HepG2 (cell line): ENCODE measurements at regions not wholly inside any gene's neighbourhood (a gene's known extent, or its start where the extent isn't known, plus 50 kb on each side); places are given as distances from the start of the nearest gene placed in this dataset.

Experiments
- ATAC-seq: fragments of 200-7000 bp; cut with Tn5 transposase; 3 replicates; pipeline ENCODE4 v1.9.1; 2020; ENCODE audit warnings: mild to moderate bottlenecking, moderate library complexity
- BruUV-seq: library from RNA; stranded (reverse); fragments of 400-500 nt; replicated peaks from 2 replicates; lab custom pipeline; 2021; lab: Mats Ljungman, UMichigan
- CTCF ChIA-PET: fragments of 300-600 bp; formaldehyde crosslinking; extraction: SDS; loops from one replicate; lab custom pipeline; 2021; ENCODE audit warnings: low total read pairs, inconsistent platforms, low intra/inter-chr PET ratio; lab: Yijun Ruan, JAX
- POLR2A ChIA-PET: fragments of 350-600 bp; sonication (Branson Sonifier 250); formaldehyde crosslinking; loops from one replicate; lab custom pipeline; 2020; ENCODE audit warnings: antibody characterized with exemption, inconsistent platforms; lab: Yijun Ruan, JAX
- DNase-seq: peaks from one replicate; pipeline ENCODE4 v3.0.0-alpha.2; 2015; ENCODE audit warnings: low spot score
- FAIRE-seq: peaks from 3 replicates; lab custom pipeline; 2011; peaks lifted over from hg19 to GRCh38; lab: Jason Lieb, UNC
- H2AFZ ChIP-seq: one replicate; pipeline ENCODE4 v1.6.1; 2011; ENCODE audit warnings: low read length, inconsistent platforms
- H3K27ac ChIP-seq: fragments of 300-600 bp; 3 replicates; pipeline ENCODE4 v1.8.0; 2011; ENCODE audit warnings: mixed run types, mild to moderate bottlenecking, mixed read lengths, low read length, inconsistent platforms; ENCODE audit not compliant: insufficient read depth; ENCODE audit errors: extremely low read length
- H3K27me3 ChIP-seq, 2 experiments: fragments of 200-600 bp in 1 of 2; 2 replicates in 1 of 2; 3 replicates in 1 of 2; pipeline versions ENCODE4 v1.6.0 to v1.8.0; 2011; ENCODE audit warnings: low read length in 2 of 2, mild to moderate bottlenecking in 2 of 2, moderate library complexity in 2 of 2, inconsistent platforms in 1 of 2; ENCODE audit not compliant: insufficient read depth in 2 of 2, control insufficient read depth in 1 of 2
- H3K36me3 ChIP-seq, 2 experiments: fragments of 200-600 bp in 1 of 2; replicated peaks in 1 of 2; 2 replicates in 1 of 2; 3 replicates in 1 of 2; pipeline versions ENCODE4 v1.5.1 to v1.8.0; 2011; ENCODE audit warnings: low read length in 2 of 2, inconsistent platforms in 1 of 2; ENCODE audit not compliant: insufficient read depth in 2 of 2, control insufficient read depth in 1 of 2
- H3K4me1 ChIP-seq: 2 replicates; pipeline ENCODE4 v1.5.1; 2012; ENCODE audit warnings: low read length, inconsistent platforms; ENCODE audit not compliant: insufficient read depth
- H3K4me2 ChIP-seq: 2 replicates; pipeline ENCODE4 v1.6.0; 2011; ENCODE audit warnings: low read depth, low read length, inconsistent platforms
- H3K4me3 ChIP-seq, 3 experiments: fragments of 200-600 bp in 1 of 3; sonication (generic), shearing (Covaris generic) in 1 of 3; replicated peaks in 1 of 3; 2 replicates each; pipeline ENCODE4 v1.5.1; 2011 to 2016; ENCODE audit warnings: low read length in 3 of 3, inconsistent platforms in 2 of 3, low read depth in 2 of 3, mild to moderate bottlenecking in 2 of 3, control low read depth in 1 of 3, mixed read lengths in 1 of 3; ENCODE audit not compliant: insufficient read depth in 1 of 3
- H3K79me2 ChIP-seq: one replicate; pipeline ENCODE4 v1.6.1; 2011; ENCODE audit warnings: low read length, inconsistent platforms; ENCODE audit not compliant: insufficient read depth
- H3K9ac ChIP-seq: 2 replicates; pipeline ENCODE4 v1.6.0; 2011; ENCODE audit warnings: mild to moderate bottlenecking, low read depth, low read length, inconsistent platforms; ENCODE audit not compliant: insufficient read depth
- H3K9me3 ChIP-seq: 2 replicates; pipeline ENCODE4 v1.5.1; 2012; ENCODE audit warnings: mild to moderate bottlenecking, low read length
- H4K20me1 ChIP-seq: 2 replicates; pipeline ENCODE4 v1.6.0; 2011; ENCODE audit warnings: inconsistent platforms, mild to moderate bottlenecking, low read length, moderate library complexity; ENCODE audit not compliant: insufficient read depth
- FOXA1 ChIP-seq, 2 experiments: fragments of 450-650 bp in 1 of 2; sonication (generic) in 1 of 2; formaldehyde crosslinking in 1 of 2; IDR thresholded peaks; 2 replicates each; pipeline versions ENCODE4 v1.4.0 to v1.6.1; 2016 to 2020; ENCODE audit warnings: missing genetic modification reagents in 1 of 2
- FOXA3 ChIP-seq: IDR thresholded peaks from 2 replicates; pipeline ENCODE4 v1.6.1; 2016; ENCODE audit warnings: missing genetic modification reagents, missing compliant biosample characterization
- HNF4A ChIP-seq: sonication (generic); formaldehyde crosslinking; IDR thresholded peaks from 2 replicates; pipeline ENCODE4 v1.4.0; 2020; ENCODE audit warnings: missing genetic modification reagents
- KAT2B ChIP-seq: fragments of 150-350 bp; IDR thresholded peaks from 2 replicates; pipeline ENCODE4 v1.6.1; 2014; ENCODE audit warnings: low read depth, low read length, borderline replicate concordance
- MAFF ChIP-seq: IDR thresholded peaks from 2 replicates; pipeline ENCODE4 v1.6.1; 2011; ENCODE audit warnings: low read depth, low read length, improper control_type of control experiment
- NR2F1 ChIP-seq, 2 experiments: fragments of 450-650 bp in 1 of 2; formaldehyde crosslinking in 1 of 2; IDR thresholded peaks; 2 replicates each; pipeline versions ENCODE4 v1.5.0 to v1.6.1; 2016 to 2020; ENCODE audit warnings: mild to moderate bottlenecking in 1 of 2, missing compliant biosample characterization in 1 of 2, missing genetic modification reagents in 1 of 2, moderate library complexity in 1 of 2
- NR2F2 ChIP-seq: IDR thresholded peaks from 2 replicates; pipeline ENCODE4 v1.6.1; 2012; ENCODE audit warnings: low read depth, inconsistent platforms, borderline replicate concordance
- NR2F6 ChIP-seq, 2 experiments: IDR thresholded peaks; 2 replicates each; pipeline ENCODE4 v1.6.1; 2016; ENCODE audit warnings: antibody characterized with exemption in 1 of 2, mild to moderate bottlenecking in 1 of 2
- RARA ChIP-seq: IDR thresholded peaks from 2 replicates; pipeline ENCODE4 v1.6.1; 2016; ENCODE audit warnings: missing genetic modification reagents, missing compliant biosample characterization
- TGIF2 ChIP-seq: IDR thresholded peaks from 2 replicates; pipeline ENCODE4 v1.6.1; 2016; ENCODE audit warnings: control low read depth, missing compliant biosample characterization
- ZNF280D ChIP-seq: sonication (generic); formaldehyde crosslinking; IDR thresholded peaks from 2 replicates; pipeline ENCODE4 v1.5.1; 2020; ENCODE audit warnings: mild to moderate bottlenecking, missing genetic modification reagents
- ZNF296 ChIP-seq: sonication (generic); formaldehyde crosslinking; conservative IDR thresholded peaks from 2 replicates; pipeline ENCODE4 v1.5.0; 2020; ENCODE audit warnings: mild to moderate bottlenecking, missing genetic modification reagents
- ZNF44 ChIP-seq: sonication (generic); formaldehyde crosslinking; IDR thresholded peaks from 2 replicates; pipeline ENCODE4 v1.5.1; 2020; ENCODE audit warnings: mild to moderate bottlenecking, missing genetic modification reagents
- ZNF576 ChIP-seq: sonication (generic); formaldehyde crosslinking; IDR thresholded peaks from 2 replicates; pipeline ENCODE4 v1.4.0; 2020; ENCODE audit warnings: mild to moderate bottlenecking, missing genetic modification reagents
- ZNF790 ChIP-seq: sonication (generic); formaldehyde crosslinking; IDR thresholded peaks from 2 replicates; pipeline ENCODE4 v1.8.0; 2022; ENCODE audit warnings: missing genetic modification reagents, mild to moderate bottlenecking, borderline replicate concordance
- in situ Hi-C: cut with HindIII; loops from 2 replicates; pipeline ENCODE4 v1.10.0; 2017; ENCODE audit warnings: low pct_unique_long_range_greater_than_20kb; ENCODE audit not compliant: extremely low pct_ligation_motif_present
- intact Hi-C: fragments of 100-400 bp; cut with micrococcal nuclease; formaldehyde crosslinking; loops from one replicate; pipeline ENCODE4 v1.10.0; 2022; ENCODE audit not compliant: unreplicated experiment
- TF ChIP-seq, protein P1 (sequence below): IDR thresholded peaks from 2 replicates; pipeline ENCODE4 v1.4.0; 2020; ENCODE audit warnings: mild to moderate bottlenecking, missing genetic modification reagents
- TF ChIP-seq, protein P2 (sequence below): sonication (generic); formaldehyde crosslinking; IDR thresholded peaks from 2 replicates; pipeline ENCODE4 v1.9.0; 2022; ENCODE audit warnings: low read depth, missing genetic modification reagents

- no peaks in the 10 kb centered on the region for H3K79me2 ChIP-seq
- intact Hi-C loops: no loop called here
- H3K4me1 ChIP-seq: 0 out of 2 replicates have a peak, but pooled peaks cover 5% of the 10 kb centered on the region
- peak; percentile 47 for ATAC-seq
- BruUV-seq: no TSS peak
- ChIA-PET POLR2A (no interaction called here), CTCF (no interaction called here)
- H3K27me3 ChIP-seq: no peaks in the 10 kb centered on the region
- no peak for FAIRE-seq
- in situ Hi-C loops: no loop called here
- no peak overlapping the region for H3K9ac ChIP-seq
- no peaks in the 10 kb centered on the region for H4K20me1 ChIP-seq
- H3K4me3 ChIP-seq: no peak overlapping the region
- DNase-seq: no peak
- no peak overlapping the region for H3K4me2 ChIP-seq
- no peak overlapping the region for H2AFZ ChIP-seq
- H3K9me3 ChIP-seq: no peaks in the 10 kb centered on the region
- no peak overlapping the region for H3K27ac ChIP-seq
- no peaks in the 10 kb centered on the region for H3K36me3 ChIP-seq
- TF ChIP-seq FOXA3 (CRISPR knock-in tag) (peak; percentile 35; the same call in 1 of the 2 replicates), ZNF576 (CRISPR knock-in tag) (no peak), ZNF280D (CRISPR knock-in tag) (no peak), NR2F6 (IDR thresholded peaks at IDR 0.05) (peak; percentile 54), NR2F6 (CRISPR knock-in tag; IDR thresholded peaks at IDR 0.05) (peak; percentile 60), HNF4A (peak; percentile 63), RARA (CRISPR knock-in tag) (peak; percentile 49; the same call in 1 of the 2 replicates), NR2F2 (peak; percentile 76), KAT2B (no peak), ZNF296 (CRISPR knock-in tag) (no peak), NR2F1 (CRISPR knock-in tag; IDR thresholded peaks at IDR 0.05) (peak; percentile 58 to 72; a peak in 3 of 4 replicates), MAFF (peak; percentile 24; the same call in 1 of the 2 replicates), ZNF44 (CRISPR knock-in tag) (no peak), FOXA1 (IDR thresholded peaks at IDR 0.05) (no peak), FOXA1 (CRISPR knock-in tag; IDR thresholded peaks at IDR 0.05) (0 out of 2 replicates have a peak, but pooled peaks have one; percentile 9), ZNF790 (CRISPR knock-in tag) (no peak), TGIF2 (CRISPR knock-in tag) (no peak)
- TF ChIP-seq, protein P1, sequence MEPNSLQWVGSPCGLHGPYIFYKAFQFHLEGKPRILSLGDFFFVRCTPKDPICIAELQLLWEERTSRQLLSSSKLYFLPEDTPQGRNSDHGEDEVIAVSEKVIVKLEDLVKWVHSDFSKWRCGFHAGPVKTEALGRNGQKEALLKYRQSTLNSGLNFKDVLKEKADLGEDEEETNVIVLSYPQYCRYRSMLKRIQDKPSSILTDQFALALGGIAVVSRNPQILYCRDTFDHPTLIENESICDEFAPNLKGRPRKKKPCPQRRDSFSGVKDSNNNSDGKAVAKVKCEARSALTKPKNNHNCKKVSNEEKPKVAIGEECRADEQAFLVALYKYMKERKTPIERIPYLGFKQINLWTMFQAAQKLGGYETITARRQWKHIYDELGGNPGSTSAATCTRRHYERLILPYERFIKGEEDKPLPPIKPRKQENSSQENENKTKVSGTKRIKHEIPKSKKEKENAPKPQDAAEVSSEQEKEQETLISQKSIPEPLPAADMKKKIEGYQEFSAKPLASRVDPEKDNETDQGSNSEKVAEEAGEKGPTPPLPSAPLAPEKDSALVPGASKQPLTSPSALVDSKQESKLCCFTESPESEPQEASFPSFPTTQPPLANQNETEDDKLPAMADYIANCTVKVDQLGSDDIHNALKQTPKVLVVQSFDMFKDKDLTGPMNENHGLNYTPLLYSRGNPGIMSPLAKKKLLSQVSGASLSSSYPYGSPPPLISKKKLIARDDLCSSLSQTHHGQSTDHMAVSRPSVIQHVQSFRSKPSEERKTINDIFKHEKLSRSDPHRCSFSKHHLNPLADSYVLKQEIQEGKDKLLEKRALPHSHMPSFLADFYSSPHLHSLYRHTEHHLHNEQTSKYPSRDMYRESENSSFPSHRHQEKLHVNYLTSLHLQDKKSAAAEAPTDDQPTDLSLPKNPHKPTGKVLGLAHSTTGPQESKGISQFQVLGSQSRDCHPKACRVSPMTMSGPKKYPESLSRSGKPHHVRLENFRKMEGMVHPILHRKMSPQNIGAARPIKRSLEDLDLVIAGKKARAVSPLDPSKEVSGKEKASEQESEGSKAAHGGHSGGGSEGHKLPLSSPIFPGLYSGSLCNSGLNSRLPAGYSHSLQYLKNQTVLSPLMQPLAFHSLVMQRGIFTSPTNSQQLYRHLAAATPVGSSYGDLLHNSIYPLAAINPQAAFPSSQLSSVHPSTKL (CRISPR knock-in tag): 0 out of 2 replicates have a peak, but pooled peaks have one; percentile 12
- TF ChIP-seq, protein P2, sequence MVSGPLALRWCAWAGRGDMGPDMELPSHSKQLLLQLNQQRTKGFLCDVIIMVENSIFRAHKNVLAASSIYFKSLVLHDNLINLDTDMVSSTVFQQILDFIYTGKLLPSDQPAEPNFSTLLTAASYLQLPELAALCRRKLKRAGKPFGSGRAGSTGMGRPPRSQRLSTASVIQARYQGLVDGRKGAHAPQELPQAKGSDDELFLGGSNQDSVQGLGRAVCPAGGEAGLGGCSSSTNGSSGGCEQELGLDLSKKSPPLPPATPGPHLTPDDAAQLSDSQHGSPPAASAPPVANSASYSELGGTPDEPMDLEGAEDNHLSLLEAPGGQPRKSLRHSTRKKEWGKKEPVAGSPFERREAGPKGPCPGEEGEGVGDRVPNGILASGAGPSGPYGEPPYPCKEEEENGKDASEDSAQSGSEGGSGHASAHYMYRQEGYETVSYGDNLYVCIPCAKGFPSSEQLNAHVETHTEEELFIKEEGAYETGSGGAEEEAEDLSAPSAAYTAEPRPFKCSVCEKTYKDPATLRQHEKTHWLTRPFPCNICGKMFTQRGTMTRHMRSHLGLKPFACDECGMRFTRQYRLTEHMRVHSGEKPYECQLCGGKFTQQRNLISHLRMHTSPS (CRISPR knock-in tag): no peak
Measured at GRCh38 chr1:98437540-98437939, 224.0 kb upstream of the SNX7 start.
